KMS-11 (cell line): ENCODE measurements at regions not wholly inside any gene's neighbourhood (a gene's known extent, or its start where the extent isn't known, plus 50 kb on each side); places are given as distances from the start of the nearest gene placed in this dataset.
"Not testable (repeated sequence)": the region's sequence is repeated elsewhere in the genome, so short reads cannot be mapped to it uniquely, and the experiment has no call there.

Experiments used
- H2AFZ ChIP-seq: fragments of 200-600 bp; sonication (generic); 2 replicates; pipeline ENCODE4 v1.6.1; 2016; ENCODE audit warnings: antibody characterized with exemption, mixed run types, low read depth
- H3K27ac ChIP-seq: fragments of 200-600 bp; sonication (generic); 2 replicates; pipeline ENCODE4 v1.6.1; 2016; ENCODE audit warnings: mild to moderate bottlenecking, mixed run types
- H3K27me3 ChIP-seq: fragments of 200-600 bp; sonication (generic); 2 replicates; pipeline ENCODE4 v1.6.1; 2017; ENCODE audit warnings: mild to moderate bottlenecking, low read depth, mixed run types, moderate library complexity; ENCODE audit not compliant: insufficient read depth
- H3K36me3 ChIP-seq: fragments of 200-600 bp; sonication (generic); 2 replicates; pipeline ENCODE4 v1.6.1; 2017; ENCODE audit warnings: mild to moderate bottlenecking, mixed run types; ENCODE audit not compliant: insufficient read depth
- H3K4me1 ChIP-seq: fragments of 200-600 bp; sonication (generic); 2 replicates; pipeline ENCODE4 v1.6.1; 2016; ENCODE audit warnings: mild to moderate bottlenecking, low read depth, mixed run types; ENCODE audit not compliant: poor library complexity, severe bottlenecking
- H3K4me2 ChIP-seq: fragments of 200-600 bp; sonication (generic); 2 replicates; pipeline ENCODE4 v1.7.0; 2016; ENCODE audit warnings: mild to moderate bottlenecking, mixed run types
- H3K4me3 ChIP-seq: fragments of 200-600 bp; sonication (generic); IDR thresholded peaks from 2 replicates; pipeline ENCODE4 v1.6.1; 2017; ENCODE audit warnings: low read depth, low read length, mixed read lengths; ENCODE audit not compliant: insufficient read depth
- H3K79me2 ChIP-seq: fragments of 200-600 bp; sonication (generic); 2 replicates; pipeline ENCODE4 v1.6.1; 2016; ENCODE audit warnings: low read depth, mixed run types; ENCODE audit not compliant: insufficient read depth
- H3K9ac ChIP-seq: fragments of 200-600 bp; sonication (generic); 2 replicates; pipeline ENCODE4 v1.6.1; 2016; ENCODE audit warnings: mild to moderate bottlenecking, mixed run types
- H4K20me1 ChIP-seq: fragments of 200-600 bp; sonication (generic); 2 replicates; pipeline ENCODE4 v1.6.1; 2016; ENCODE audit warnings: mild to moderate bottlenecking, mixed run types; ENCODE audit not compliant: insufficient read depth
- TF ChIP-seq, protein P1 (sequence below): fragments of 200-600 bp; sonication (generic); conservative IDR thresholded peaks from 2 replicates; pipeline ENCODE4 v1.6.1; 2017; ENCODE audit warnings: low read depth, mild to moderate bottlenecking, antibody characterized with exemption, low read length, moderate library complexity, mixed read lengths

DNA sequence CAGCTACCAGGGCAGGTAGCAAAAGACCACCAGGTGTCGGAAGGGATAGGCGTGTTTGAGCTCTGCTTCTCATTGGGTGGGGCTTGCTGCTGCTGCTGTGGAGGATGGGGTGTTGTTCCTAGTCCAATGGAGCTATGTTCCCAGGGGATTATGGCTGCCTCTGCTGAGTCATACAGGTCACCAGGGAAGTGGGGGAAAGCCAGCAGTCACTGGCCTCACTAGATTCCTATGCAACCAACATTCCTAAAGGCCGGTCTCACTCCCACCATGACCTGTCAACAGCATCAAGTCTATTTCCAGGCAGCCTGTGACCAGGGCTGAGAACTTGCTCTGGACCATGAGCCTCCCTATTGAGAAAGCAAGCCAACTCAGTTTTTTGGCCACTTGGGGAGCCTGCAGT lies 1160.8 kb downstream of the REEP3 start:
- Histone ChIP-seq H3K79me2 (no peaks in the 10 kb centered on the region), H3K27me3 (no peaks in the 10 kb centered on the region), H2AFZ (no peak overlapping the region), H4K20me1 (no peaks in the 10 kb centered on the region), H3K27ac (no peak overlapping the region), H3K4me1 (no peaks in the 10 kb centered on the region), H3K36me3 (no peaks in the 10 kb centered on the region), H3K4me2 (no peak overlapping the region), H3K9ac (no peak overlapping the region), H3K4me3 (no peak overlapping the region)
- TF ChIP-seq, protein P1, sequence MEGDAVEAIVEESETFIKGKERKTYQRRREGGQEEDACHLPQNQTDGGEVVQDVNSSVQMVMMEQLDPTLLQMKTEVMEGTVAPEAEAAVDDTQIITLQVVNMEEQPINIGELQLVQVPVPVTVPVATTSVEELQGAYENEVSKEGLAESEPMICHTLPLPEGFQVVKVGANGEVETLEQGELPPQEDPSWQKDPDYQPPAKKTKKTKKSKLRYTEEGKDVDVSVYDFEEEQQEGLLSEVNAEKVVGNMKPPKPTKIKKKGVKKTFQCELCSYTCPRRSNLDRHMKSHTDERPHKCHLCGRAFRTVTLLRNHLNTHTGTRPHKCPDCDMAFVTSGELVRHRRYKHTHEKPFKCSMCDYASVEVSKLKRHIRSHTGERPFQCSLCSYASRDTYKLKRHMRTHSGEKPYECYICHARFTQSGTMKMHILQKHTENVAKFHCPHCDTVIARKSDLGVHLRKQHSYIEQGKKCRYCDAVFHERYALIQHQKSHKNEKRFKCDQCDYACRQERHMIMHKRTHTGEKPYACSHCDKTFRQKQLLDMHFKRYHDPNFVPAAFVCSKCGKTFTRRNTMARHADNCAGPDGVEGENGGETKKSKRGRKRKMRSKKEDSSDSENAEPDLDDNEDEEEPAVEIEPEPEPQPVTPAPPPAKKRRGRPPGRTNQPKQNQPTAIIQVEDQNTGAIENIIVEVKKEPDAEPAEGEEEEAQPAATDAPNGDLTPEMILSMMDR = no peak

DNA sequence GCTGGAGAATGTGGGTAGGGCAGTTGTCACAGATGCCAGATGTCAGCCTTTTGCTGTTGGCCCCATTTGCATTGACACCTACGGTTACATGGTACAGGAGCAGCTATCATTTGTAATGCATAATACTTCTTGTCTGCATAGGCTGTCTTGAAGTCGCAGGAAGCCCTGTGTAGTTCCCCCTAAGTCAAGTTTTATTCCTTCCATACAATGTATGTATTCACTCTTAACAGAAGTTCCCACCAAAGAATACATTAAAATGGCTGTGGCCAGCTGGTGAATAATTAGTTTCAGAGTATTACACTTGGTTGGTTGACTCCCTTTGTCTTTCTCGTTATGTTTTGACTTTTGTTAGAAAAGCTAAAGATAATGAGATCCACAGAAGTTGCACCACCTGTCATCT lies 1169.0 kb downstream of the REEP3 start:
- H2AFZ ChIP-seq = no peak overlapping the region
- H3K4me1 ChIP-seq = no peaks in the 10 kb centered on the region
- H3K27ac ChIP-seq = no peak overlapping the region
- TF ChIP-seq, protein P1 = no peak
- H3K36me3 ChIP-seq = no peaks in the 10 kb centered on the region
- no peaks in the 10 kb centered on the region for H3K27me3 ChIP-seq
- H4K20me1 ChIP-seq = no peaks in the 10 kb centered on the region
- H3K9ac ChIP-seq = no peak overlapping the region
- no peak overlapping the region for H3K4me3 ChIP-seq
- no peak overlapping the region for H3K4me2 ChIP-seq
- H3K79me2 ChIP-seq = no peaks in the 10 kb centered on the region

DNA sequence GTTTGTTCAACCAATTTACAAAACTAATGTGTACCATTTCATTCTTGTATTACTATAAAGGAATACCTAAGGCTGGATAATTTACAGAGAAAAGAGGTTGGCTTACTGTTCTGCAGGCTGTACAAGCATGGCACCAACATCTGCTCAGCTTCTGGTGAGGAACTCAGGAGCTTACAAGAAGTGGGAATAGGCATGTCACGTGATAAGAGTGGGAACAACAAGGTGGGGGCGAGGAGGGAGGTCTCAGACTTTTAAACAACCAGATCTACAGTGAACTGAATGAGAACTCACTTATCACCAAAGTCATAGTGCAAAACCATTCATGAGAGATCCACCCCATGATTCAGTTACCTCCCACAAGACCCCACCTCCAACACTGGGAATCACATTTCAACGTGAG lies 1178.0 kb downstream of the REEP3 start:
- H3K4me3 ChIP-seq = no peak overlapping the region
- H3K79me2 ChIP-seq = no peaks in the 10 kb centered on the region
- H3K9ac ChIP-seq = no peak overlapping the region
- no peak overlapping the region for H3K27ac ChIP-seq
- H3K27me3 ChIP-seq = no peaks in the 10 kb centered on the region
- H3K4me1 ChIP-seq = no peaks in the 10 kb centered on the region
- no peaks in the 10 kb centered on the region for H3K36me3 ChIP-seq
- no peak overlapping the region for H2AFZ ChIP-seq
- TF ChIP-seq, protein P1 = no peak
- no peaks in the 10 kb centered on the region for H4K20me1 ChIP-seq
- no peak overlapping the region for H3K4me2 ChIP-seq

DNA sequence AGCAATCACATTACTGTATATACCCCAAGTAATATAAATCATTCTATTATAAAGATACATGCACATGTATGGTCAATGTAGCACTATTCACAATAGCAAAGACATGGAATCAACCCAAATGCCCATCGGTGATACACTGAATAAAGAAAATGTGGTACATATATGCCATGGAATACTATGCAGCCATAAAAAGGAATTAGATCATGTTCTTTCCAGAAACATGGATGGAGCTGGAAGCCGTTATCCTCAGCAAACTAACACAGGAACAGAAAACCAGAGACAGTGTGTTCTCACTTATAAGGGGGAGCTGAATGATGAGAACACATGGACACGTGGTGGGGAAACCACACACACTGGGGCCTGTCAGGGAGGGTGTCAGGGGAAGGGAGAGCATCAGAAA lies 1180.9 kb downstream of the REEP3 start:
- not testable (repeated sequence) for H3K4me1 ChIP-seq, H3K4me2 ChIP-seq, H2AFZ ChIP-seq, H3K4me3 ChIP-seq, H3K27me3 ChIP-seq, H3K27ac ChIP-seq, H3K9ac ChIP-seq, H3K36me3 ChIP-seq, H4K20me1 ChIP-seq, H3K79me2 ChIP-seq

DNA sequence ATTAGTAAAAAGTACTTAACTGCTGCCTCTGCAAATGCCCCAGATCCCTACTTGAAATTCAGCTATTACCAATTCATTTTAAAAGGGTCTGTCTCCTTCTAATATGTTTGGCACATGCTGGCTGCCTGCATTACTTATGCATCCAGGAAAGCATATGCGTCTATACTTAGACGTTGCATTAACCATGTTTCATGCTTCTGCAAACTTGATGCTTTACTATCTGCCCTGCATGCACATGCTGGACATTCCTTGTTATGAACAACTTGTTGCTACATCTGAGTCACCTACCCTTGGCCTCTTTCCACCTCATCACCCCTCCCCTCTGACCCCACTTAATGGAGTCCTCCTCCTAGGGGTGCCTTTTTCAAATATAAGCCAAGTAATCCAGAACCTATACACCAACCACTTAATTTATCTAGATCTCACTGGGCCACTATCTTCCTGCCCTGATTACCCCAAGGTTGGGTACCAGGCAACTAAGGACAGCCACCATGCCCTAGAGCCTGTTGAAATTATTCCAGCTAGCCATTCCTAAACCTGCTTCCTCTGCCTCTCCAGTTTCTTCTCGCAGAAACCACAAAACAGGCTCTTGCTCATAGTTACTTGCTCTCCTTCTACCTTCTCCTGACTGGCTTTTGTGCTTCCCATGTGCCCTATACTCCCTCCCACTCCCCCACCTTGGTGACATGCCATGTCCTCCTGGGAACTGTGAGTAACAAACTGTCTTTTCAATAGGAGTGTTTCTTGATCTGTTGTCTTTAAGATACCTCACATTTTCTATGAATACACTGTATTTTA lies 1187.9 kb downstream of the REEP3 start:
- no peak overlapping the region for H3K9ac ChIP-seq
- no peaks in the 10 kb centered on the region for H3K4me1 ChIP-seq
- TF ChIP-seq, protein P1 = no peak
- H2AFZ ChIP-seq = no peak overlapping the region
- no peak overlapping the region for H3K4me3 ChIP-seq
- no peaks in the 10 kb centered on the region for H3K36me3 ChIP-seq
- no peak overlapping the region for H3K4me2 ChIP-seq
- H3K27ac ChIP-seq = no peak overlapping the region
- no peaks in the 10 kb centered on the region for H3K79me2 ChIP-seq
- H3K27me3 ChIP-seq = no peaks in the 10 kb centered on the region
- H4K20me1 ChIP-seq = no peaks in the 10 kb centered on the region
